CD4-positive, alpha-beta T cell treated with Interleukin-17A for 1 hour (primary cell): ENCODE measurements at regions not wholly inside any gene's neighbourhood (a gene's known extent, or its start where the extent isn't known, plus 50 kb on each side); places are given as distances from the start of the nearest gene placed in this dataset.
"Not testable (repeated sequence)": the region's sequence is repeated elsewhere in the genome, so short reads cannot be mapped to it uniquely, and the experiment has no call there.

Source experiments
- DNase-seq: peaks from one replicate; pipeline ENCODE4 v3.0.0-alpha.2; 2020

GRCh38 chr12:86724716-86725115 lies 468.5 kb upstream of the MGAT4C start:
- DNase-seq: no peak

GRCh38 chr12:86723326-86723725 lies 467.1 kb upstream of the MGAT4C start:
- DNase-seq: no peak

GRCh38 chr12:86721713-86722397 lies 465.7 kb upstream of the MGAT4C start:
- no peak for DNase-seq

GRCh38 chr12:86719381-86719780 lies 463.2 kb upstream of the MGAT4C start:
- DNase-seq: no peak

GRCh38 chr12:86713121-86713520 lies 456.9 kb upstream of the MGAT4C start:
- DNase-seq: no peak

- DNase-seq: no peak
These were observed 456.2 kb upstream of the MGAT4C start for GRCh38 chr12:86712425-86712843.

- DNase-seq: no peak
These were observed 455.5 kb upstream of the MGAT4C start for GRCh38 chr12:86711731-86712130.

- DNase-seq: no peak
These were observed 453.9 kb upstream of the MGAT4C start for GRCh38 chr12:86710109-86710508.

- DNase-seq: not testable (repeated sequence)
These were observed 452.8 kb upstream of the MGAT4C start for GRCh38 chr12:86709017-86709416.

- DNase-seq: no peak
These were observed 442.4 kb upstream of the MGAT4C start for GRCh38 chr12:86698641-86698980.

- DNase-seq: no peak
These were observed 441.9 kb upstream of the MGAT4C start for GRCh38 chr12:86697916-86698640.

- DNase-seq: no peak
These were observed 427.5 kb upstream of the MGAT4C start for GRCh38 chr12:86683568-86684304.

GRCh38 chr12:86681060-86681459 lies 424.9 kb upstream of the MGAT4C start:
- DNase-seq: no peak

GRCh38 chr12:86675197-86675596 lies 419.0 kb upstream of the MGAT4C start:
- DNase-seq: no peak

GRCh38 chr12:86670986-86671385 lies 414.8 kb upstream of the MGAT4C start:
- no peak for DNase-seq

- no peak for DNase-seq
These were observed 412.8 kb upstream of the MGAT4C start for GRCh38 chr12:86669010-86669409.

GRCh38 chr12:86666316-86666715 lies 410.1 kb upstream of the MGAT4C start:
- DNase-seq: no peak

GRCh38 chr12:86663716-86664115 lies 407.5 kb upstream of the MGAT4C start:
- no peak for DNase-seq

GRCh38 chr12:86663173-86663572 lies 407.0 kb upstream of the MGAT4C start:
- no peak for DNase-seq

- no peak for DNase-seq
These were observed 406.3 kb upstream of the MGAT4C start for GRCh38 chr12:86662464-86662863.

- no peak for DNase-seq
These were observed 404.4 kb upstream of the MGAT4C start for GRCh38 chr12:86660488-86661147.

GRCh38 chr12:86659985-86660384 lies 403.8 kb upstream of the MGAT4C start:
- no peak for DNase-seq

GRCh38 chr12:86658303-86658702 lies 402.1 kb upstream of the MGAT4C start:
- DNase-seq: no peak
